Immature natural killer cell (primary cell): ENCODE measurements at regions not wholly inside any gene's neighbourhood (a gene's known extent, or its start where the extent isn't known, plus 50 kb on each side); places are given as distances from the start of the nearest gene placed in this dataset.

Source experiments
- DNase-seq, 3 donors: peaks; one replicate each; pipeline ENCODE4 v3.0.0; 2022; ENCODE audit warnings: mixed read lengths in 1 of 3
- H3K27ac Mint-ChIP-seq, 6 donors: one replicate each; pipeline ENCODE4 v1.8.0; 2020; ENCODE audit warnings: mixed read lengths in 6 of 6, mild to moderate bottlenecking in 5 of 6, inconsistent platforms in 4 of 6, moderate library complexity in 3 of 6
- H3K27me3 Mint-ChIP-seq, 3 donors: one replicate each; pipeline ENCODE4 v1.8.0; 2020 to 2021; ENCODE audit warnings: low read depth in 3 of 3, mild to moderate bottlenecking in 3 of 3, mixed read lengths in 3 of 3, moderate library complexity in 3 of 3, inconsistent platforms in 1 of 3
- H3K36me3 Mint-ChIP-seq, 3 donors: one replicate each; pipeline ENCODE4 v1.8.0; 2020; ENCODE audit warnings: mixed read lengths in 3 of 3, inconsistent platforms in 2 of 3, mild to moderate bottlenecking in 2 of 3
- H3K4me1 Mint-ChIP-seq, 2 donors: one replicate each; pipeline ENCODE4 v1.8.0; 2020; ENCODE audit warnings: inconsistent platforms in 2 of 2, mild to moderate bottlenecking in 2 of 2, mixed read lengths in 2 of 2, moderate library complexity in 1 of 2
- H3K4me3 Mint-ChIP-seq, 5 donors: one replicate each; pipeline ENCODE4 v1.8.0; 2020; ENCODE audit warnings: mild to moderate bottlenecking in 5 of 5, mixed read lengths in 5 of 5, inconsistent platforms in 3 of 5, moderate library complexity in 3 of 5
- H3K9me3 Mint-ChIP-seq, 6 donors: one replicate each; pipeline ENCODE4 v1.8.0; 2020; ENCODE audit warnings: mild to moderate bottlenecking in 6 of 6, mixed read lengths in 6 of 6, inconsistent platforms in 4 of 6, moderate library complexity in 3 of 6

DNA sequence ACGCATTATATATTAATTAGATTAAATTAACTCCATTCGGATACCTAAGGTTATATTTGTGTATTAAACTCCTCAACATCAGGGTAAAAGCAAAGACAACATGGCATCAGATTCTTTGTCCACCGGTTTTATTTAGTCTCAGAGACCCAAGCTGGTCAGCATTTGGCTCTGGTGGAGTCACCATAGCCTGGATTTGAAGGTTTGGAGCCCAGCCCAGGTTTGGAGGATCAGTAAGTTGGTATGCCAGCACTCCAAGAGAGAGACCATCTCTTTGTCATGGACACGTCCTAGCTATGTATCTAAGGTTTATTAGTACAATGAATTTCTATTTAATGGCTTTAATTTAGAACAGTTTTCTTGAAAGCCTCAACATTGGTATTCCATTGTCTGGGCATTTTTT is 328.4 kb upstream of the RBFOX1 start:
- Mint-ChIP-seq H3K4me1 (no peaks in the 10 kb centered on the region), H3K9me3 (peaks cover 1 to 37% (median 5%) of the 10 kb centered on the region in 6 donors), H3K27me3 (peaks cover 0 to 2% (median 0%) of the 10 kb centered on the region in 3 donors), H3K4me3 (no peak overlapping the region), H3K36me3 (peaks cover 0 to 3% (median 0%) of the 10 kb centered on the region in 3 donors), H3K27ac (no peak overlapping the region)
- DNase-seq: no peak

DNA sequence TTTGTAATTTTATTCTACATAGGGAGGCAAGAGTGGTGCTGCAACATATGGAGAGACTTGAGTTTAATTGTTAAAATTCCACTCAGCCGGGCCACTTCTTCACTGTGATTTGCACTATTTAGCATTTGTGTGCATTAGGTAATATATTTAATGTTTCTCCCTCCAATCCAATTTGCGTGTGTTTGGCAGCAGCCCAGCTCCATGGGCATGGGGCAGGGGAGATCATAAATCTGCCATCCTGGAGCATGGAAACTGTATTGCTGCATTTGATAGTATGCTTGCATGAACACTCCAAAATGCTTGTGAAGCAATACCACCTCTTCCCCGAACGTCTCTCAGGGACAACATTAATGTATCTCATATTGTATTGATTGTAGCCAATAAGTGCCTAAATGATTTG is 339.1 kb upstream of the RBFOX1 start:
- Mint-ChIP-seq H3K36me3 (no peaks in the 10 kb centered on the region), H3K9me3 (peaks cover 5 to 19% (median 9%) of the 10 kb centered on the region in 6 donors), H3K4me1 (no peaks in the 10 kb centered on the region), H3K4me3 (no peak overlapping the region), H3K27ac (no peak overlapping the region), H3K27me3 (peaks cover 0 to 1% (median 0%) of the 10 kb centered on the region in 3 donors)
- no peak for DNase-seq

GRCh38 chr16:6988846-6989245 is 343.8 kb upstream of the RBFOX1 start:
- no peak overlapping the region for H3K27ac Mint-ChIP-seq
- DNase-seq: no peak
- peaks cover 0 to 2% (median 0%) of the 10 kb centered on the region in 3 donors for H3K27me3 Mint-ChIP-seq
- H3K9me3 Mint-ChIP-seq: peaks cover 2 to 31% (median 10%) of the 10 kb centered on the region in 6 donors
- H3K36me3 Mint-ChIP-seq: no peaks in the 10 kb centered on the region
- H3K4me1 Mint-ChIP-seq: no peaks in the 10 kb centered on the region
- no peak overlapping the region for H3K4me3 Mint-ChIP-seq

GRCh38 chr16:6977916-6978315 is 354.7 kb upstream of the RBFOX1 start:
- H3K9me3 Mint-ChIP-seq: peaks cover 0 to 14% (median 2%) of the 10 kb centered on the region in 6 donors
- H3K4me3 Mint-ChIP-seq: no peak overlapping the region
- peaks cover 0 to 4% (median 0%) of the 10 kb centered on the region in 3 donors for H3K27me3 Mint-ChIP-seq
- no peak for DNase-seq
- peaks cover 0 to 3% (median 0%) of the 10 kb centered on the region in 3 donors for H3K36me3 Mint-ChIP-seq
- H3K27ac Mint-ChIP-seq: no peak overlapping the region
- H3K4me1 Mint-ChIP-seq: no peaks in the 10 kb centered on the region

GRCh38 chr16:6977291-6977690 is 355.4 kb upstream of the RBFOX1 start:
- H3K9me3 Mint-ChIP-seq: peaks cover 0 to 18% (median 2%) of the 10 kb centered on the region in 6 donors
- no peak overlapping the region for H3K27ac Mint-ChIP-seq
- no peaks in the 10 kb centered on the region for H3K4me1 Mint-ChIP-seq

DNA sequence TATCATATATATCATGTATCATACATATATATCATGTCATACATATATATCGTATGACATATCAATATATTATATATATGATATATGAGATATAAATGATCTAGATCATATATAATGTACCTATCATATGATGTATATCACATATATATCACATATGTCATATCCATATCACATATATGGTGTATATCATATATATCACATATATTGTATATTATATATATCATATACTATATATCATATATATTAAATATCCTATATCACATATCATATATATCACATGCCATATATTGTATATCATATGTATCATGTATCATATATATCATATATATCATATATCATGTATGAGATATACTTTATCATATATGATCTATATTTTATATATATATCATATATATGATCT is 355.9 kb upstream of the RBFOX1 start:
- Mint-ChIP-seq H3K4me1 (no peaks in the 10 kb centered on the region), H3K4me3 (no peak overlapping the region), H3K27me3 (peaks cover 0 to 4% (median 2%) of the 10 kb centered on the region in 3 donors)

More at GRCh38 chr16:6977291-6977690, 355.4 kb upstream of the RBFOX1 start:
- H3K27me3 Mint-ChIP-seq: peaks cover 0 to 4% (median 0%) of the 10 kb centered on the region in 3 donors
- no peak for DNase-seq
- H3K36me3 Mint-ChIP-seq: peaks cover 0 to 3% (median 0%) of the 10 kb centered on the region in 3 donors
- H3K4me3 Mint-ChIP-seq: no peak overlapping the region

DNA sequence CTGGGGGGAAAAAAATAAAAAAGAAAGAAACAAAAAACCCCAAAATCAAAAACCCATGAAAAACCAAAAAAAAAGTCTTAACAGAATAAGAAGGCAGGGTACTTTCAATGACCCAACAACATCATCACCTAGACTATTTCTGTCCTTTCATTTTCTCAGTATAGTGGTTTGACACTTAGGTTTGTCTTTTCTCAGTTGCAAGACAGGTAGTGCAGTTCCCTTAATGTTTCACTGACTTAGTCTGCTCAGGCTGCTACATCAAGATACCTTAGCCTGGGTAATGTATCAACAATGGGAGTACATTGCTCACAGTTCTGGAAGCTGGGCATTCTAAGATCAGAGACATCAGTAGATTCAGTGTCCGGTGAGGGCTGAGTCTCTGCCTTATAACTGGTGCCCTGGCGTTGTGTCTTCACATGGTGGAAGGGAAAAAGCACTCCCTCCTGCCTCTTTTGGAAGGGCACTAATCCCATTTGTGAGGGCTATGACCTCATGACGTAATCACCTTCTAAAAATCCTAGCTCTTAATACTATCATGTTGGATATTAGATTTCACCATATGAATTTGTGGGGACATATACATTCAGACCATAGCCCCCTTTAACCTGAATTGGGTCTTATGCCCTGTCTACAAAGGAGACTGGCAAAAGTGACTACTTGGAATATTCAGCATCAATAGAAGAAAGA is 362.3 kb upstream of the RBFOX1 start:
- no peak for DNase-seq
- Mint-ChIP-seq H3K4me1 (no peaks in the 10 kb centered on the region), H3K27ac (no peak overlapping the region), H3K36me3 (no peaks in the 10 kb centered on the region), H3K27me3 (peaks cover 0 to 3% (median 1%) of the 10 kb centered on the region in 3 donors), H3K4me3 (no peak overlapping the region), H3K9me3 (peaks cover 4 to 17% (median 5%) of the 10 kb centered on the region in 6 donors)

More for the DNA sequence above, 355.9 kb upstream of the RBFOX1 start:
- H3K27ac Mint-ChIP-seq: no peak overlapping the region
- H3K9me3 Mint-ChIP-seq: peaks cover 0 to 15% (median 3%) of the 10 kb centered on the region in 6 donors
- peaks cover 0 to 3% (median 0%) of the 10 kb centered on the region in 3 donors for H3K36me3 Mint-ChIP-seq
- no peak for DNase-seq

- no peak for DNase-seq
- Mint-ChIP-seq H3K4me3 (no peak overlapping the region), H3K27ac (no peak overlapping the region), H3K27me3 (peaks cover 0 to 3% (median 1%) of the 10 kb centered on the region in 3 donors), H3K36me3 (no peaks in the 10 kb centered on the region), H3K9me3 (peaks cover 4 to 20% (median 5%) of the 10 kb centered on the region in 6 donors), H3K4me1 (no peaks in the 10 kb centered on the region)
Measured at GRCh38 chr16:6969594-6969993, 363.1 kb upstream of the RBFOX1 start.

GRCh38 chr16:6967796-6968320 is 364.8 kb upstream of the RBFOX1 start:
- no peaks in the 10 kb centered on the region for H3K4me1 Mint-ChIP-seq
- H3K27me3 Mint-ChIP-seq: peaks cover 0 to 3% (median 1%) of the 10 kb centered on the region in 3 donors
- H3K36me3 Mint-ChIP-seq: no peaks in the 10 kb centered on the region
- H3K27ac Mint-ChIP-seq: no peak overlapping the region
- DNase-seq: no peak
- H3K4me3 Mint-ChIP-seq: no peak overlapping the region
- peaks cover 2 to 16% (median 6%) of the 10 kb centered on the region in 6 donors for H3K9me3 Mint-ChIP-seq

- Mint-ChIP-seq H3K27ac (no peak overlapping the region), H3K9me3 (peaks cover 2 to 12% (median 5%) of the 10 kb centered on the region in 6 donors), H3K4me1 (no peaks in the 10 kb centered on the region), H3K4me3 (no peak overlapping the region), H3K36me3 (no peaks in the 10 kb centered on the region), H3K27me3 (peaks cover 0 to 4% (median 1%) of the 10 kb centered on the region in 3 donors)
- DNase-seq: no peak
Measured at GRCh38 chr16:6966925-6967324, 365.7 kb upstream of the RBFOX1 start.

DNA sequence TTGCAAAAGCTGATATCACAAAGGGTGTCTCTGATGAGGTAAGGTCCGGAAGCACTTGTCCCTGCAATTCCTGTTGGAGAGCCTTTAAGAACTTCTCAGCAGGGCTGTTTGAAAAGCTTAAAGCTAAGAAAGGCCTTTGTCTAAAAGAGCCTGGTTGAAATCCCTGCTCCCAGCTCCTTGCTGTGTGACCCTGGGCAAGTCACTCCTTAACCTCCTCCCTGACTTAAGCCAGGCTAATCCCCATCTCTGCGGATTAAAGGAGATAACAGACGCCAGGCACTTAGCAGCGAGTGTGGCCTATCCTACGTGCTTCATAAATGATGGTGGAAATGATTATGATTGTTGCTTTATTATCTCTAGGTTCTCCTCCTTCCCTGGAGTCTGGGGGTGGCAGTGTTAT is 368.0 kb upstream of the RBFOX1 start:
- no peaks in the 10 kb centered on the region for H3K36me3 Mint-ChIP-seq
- peaks cover 1 to 10% (median 3%) of the 10 kb centered on the region in 6 donors for H3K9me3 Mint-ChIP-seq
- DNase-seq: no peak
- no peak overlapping the region for H3K27ac Mint-ChIP-seq
- peaks cover 0 to 2% (median 1%) of the 10 kb centered on the region in 3 donors for H3K27me3 Mint-ChIP-seq
- no peak overlapping the region for H3K4me3 Mint-ChIP-seq
- H3K4me1 Mint-ChIP-seq: no peaks in the 10 kb centered on the region

DNA sequence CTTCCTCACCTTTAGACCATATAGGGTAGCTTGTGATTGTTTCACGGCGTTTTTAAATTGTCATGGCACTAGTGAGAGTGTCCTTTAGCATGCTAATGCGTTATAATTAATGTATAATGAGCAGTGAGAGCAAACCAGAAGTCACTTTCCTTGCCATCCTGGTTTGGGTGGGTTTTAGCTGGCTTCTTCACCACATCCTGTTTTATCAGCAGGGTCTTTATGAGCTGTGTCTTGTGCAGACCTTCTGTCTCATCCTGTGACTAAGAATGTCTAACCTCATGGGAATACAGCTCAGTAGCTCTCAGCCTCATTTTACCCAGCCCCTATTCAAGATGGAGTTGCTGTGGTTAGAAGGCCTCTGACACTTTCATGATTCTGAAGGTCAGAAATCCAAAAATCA is 370.9 kb upstream of the RBFOX1 start:
- H3K9me3 Mint-ChIP-seq: peaks cover under 1 to 10% (median 3%) of the 10 kb centered on the region in 6 donors
- H3K27ac Mint-ChIP-seq: no peak overlapping the region
- peaks cover 0 to 5% (median 2%) of the 10 kb centered on the region in 3 donors for H3K27me3 Mint-ChIP-seq
- no peak overlapping the region for H3K4me3 Mint-ChIP-seq
- no peaks in the 10 kb centered on the region for H3K36me3 Mint-ChIP-seq
- DNase-seq: no peak
- H3K4me1 Mint-ChIP-seq: no peaks in the 10 kb centered on the region

DNA sequence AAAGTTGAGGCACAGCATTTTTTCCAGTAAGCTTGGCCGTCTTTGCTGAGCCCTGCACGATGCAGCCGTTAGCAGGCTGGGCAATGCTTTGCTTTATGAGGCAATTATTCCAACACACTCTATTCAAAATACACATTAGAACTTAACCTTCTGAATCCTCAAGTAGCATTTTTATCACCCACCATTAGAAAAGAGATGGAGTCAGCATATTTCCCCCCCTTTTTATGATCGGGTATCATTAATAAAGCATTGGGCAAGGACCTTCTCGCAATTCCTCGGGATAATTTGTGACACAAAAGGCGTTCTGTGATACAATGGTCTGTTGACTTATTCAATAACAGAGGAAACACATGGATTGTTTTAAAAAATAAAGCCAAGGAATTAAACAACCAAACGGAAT is 374.5 kb upstream of the RBFOX1 start:
- H3K4me1 Mint-ChIP-seq: no peaks in the 10 kb centered on the region

GRCh38 chr16:6957681-6958080 is 375.0 kb upstream of the RBFOX1 start:
- Mint-ChIP-seq H3K4me3 (no peak overlapping the region), H3K4me1 (no peaks in the 10 kb centered on the region), H3K36me3 (no peaks in the 10 kb centered on the region), H3K9me3 (peaks cover 1 to 10% (median 4%) of the 10 kb centered on the region in 6 donors), H3K27ac (no peak overlapping the region), H3K27me3 (peaks cover 0 to 5% (median 2%) of the 10 kb centered on the region in 3 donors)
- DNase-seq: no peak

More for the DNA sequence above, 374.5 kb upstream of the RBFOX1 start:
- no peak for DNase-seq
- H3K36me3 Mint-ChIP-seq: no peaks in the 10 kb centered on the region
- peaks cover 1 to 9% (median 4%) of the 10 kb centered on the region in 6 donors for H3K9me3 Mint-ChIP-seq
- H3K4me3 Mint-ChIP-seq: no peak overlapping the region
- H3K27me3 Mint-ChIP-seq: peaks cover 0 to 5% (median 2%) of the 10 kb centered on the region in 3 donors
- H3K27ac Mint-ChIP-seq: no peak overlapping the region
